ENCODE measurements at regions not wholly inside any gene's neighbourhood (a gene's known extent, or its start where the extent isn't known, plus 50 kb on each side); places are given as distances from the start of the nearest gene placed in this dataset.

DNA sequence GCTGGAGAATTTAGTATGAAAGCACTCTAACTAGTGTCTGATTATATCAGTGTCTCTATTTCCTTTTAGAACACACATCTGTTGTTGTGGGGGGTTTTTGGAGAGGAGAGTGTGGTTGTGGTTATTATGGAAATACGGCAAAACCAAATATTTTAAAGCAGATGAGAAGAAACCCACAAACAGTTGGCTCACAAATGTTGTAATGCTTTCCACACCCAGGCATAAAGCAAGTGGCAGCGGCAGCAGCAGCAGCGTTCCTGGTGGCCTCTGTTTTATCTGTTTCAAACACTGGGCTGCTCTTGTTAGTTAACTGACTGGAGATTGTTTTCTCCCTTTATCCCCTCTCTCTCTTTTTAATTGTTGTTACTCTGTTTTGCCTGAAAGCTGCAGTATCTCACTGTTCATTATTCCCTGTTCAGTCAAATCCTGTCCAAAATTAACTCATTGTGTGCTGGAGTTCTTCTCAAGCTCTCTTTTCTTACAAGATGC lies 1045.5 kb upstream of the NR2F2 start:
- TF ChIP-seq PAX5 (IDR thresholded peaks at IDR 0.05; ENCODE audit: insufficient read depth, low read length, severe bottlenecking) (no peak), TAF1 (IDR thresholded peaks at IDR 0.05; ENCODE audit: low read depth, low read length) (no peak), POLR2A (IDR thresholded peaks at IDR 0.05; ENCODE audit: low read depth, low read length) (no peak), SPI1 (IDR thresholded peaks at IDR 0.05; ENCODE audit: low read depth, low read length) (no peak), POU2F2 (IDR thresholded peaks at IDR 0.05; ENCODE audit: low read depth, low read length) (no peak), POLR2AphosphoS5 (IDR thresholded peaks at IDR 0.05; ENCODE audit: low read depth, low read length) (no peak)
- FAIRE-seq (peak; percentile 26), DNase-seq (ENCODE audit: insufficient read length, low spot score) (no peak)

DNA sequence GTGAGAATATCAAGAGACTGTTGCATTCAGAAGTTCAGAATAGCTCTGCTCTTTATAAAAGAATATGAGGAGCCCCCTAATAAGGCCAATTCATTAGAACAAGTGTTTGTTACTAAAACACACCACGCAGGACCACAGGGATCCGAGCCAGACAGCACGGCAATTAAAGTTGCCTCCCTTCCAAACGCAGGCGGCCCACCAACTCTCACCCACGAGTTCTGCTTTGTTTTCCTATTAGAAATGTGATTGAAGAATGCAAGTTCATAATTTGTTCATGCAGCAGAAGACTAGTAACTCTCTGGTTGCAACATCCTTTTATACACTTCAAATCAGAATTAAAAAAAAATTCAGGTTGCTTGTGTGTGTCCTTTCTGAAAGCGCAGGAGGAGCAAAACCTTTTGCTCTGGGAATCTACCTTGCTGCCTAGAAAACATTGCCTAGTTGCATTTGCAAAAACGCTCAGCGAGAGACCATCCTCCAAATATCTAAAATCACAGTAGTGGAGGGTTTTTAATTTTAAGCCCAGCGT lies 1044.1 kb upstream of the NR2F2 start:
- FAIRE-seq: no peak
- TF ChIP-seq POLR2AphosphoS5 (IDR thresholded peaks at IDR 0.05; ENCODE audit: low read depth, low read length): no peak
- no peak for TF ChIP-seq POU2F2 (IDR thresholded peaks at IDR 0.05; ENCODE audit: low read depth, low read length)
- TF ChIP-seq POLR2A (IDR thresholded peaks at IDR 0.05; ENCODE audit: low read depth, low read length): no peak
- no peak for TF ChIP-seq SPI1 (IDR thresholded peaks at IDR 0.05; ENCODE audit: low read depth, low read length)
- TF ChIP-seq TAF1 (IDR thresholded peaks at IDR 0.05; ENCODE audit: low read depth, low read length): no peak
- TF ChIP-seq PAX5 (IDR thresholded peaks at IDR 0.05; ENCODE audit: insufficient read depth, low read length, severe bottlenecking): no peak
- no peak for DNase-seq (ENCODE audit: insufficient read length, low spot score)

GRCh38 chr15:95287720-95288103 lies 1042.8 kb upstream of the NR2F2 start:
- FAIRE-seq (no peak), DNase-seq (ENCODE audit: insufficient read length, low spot score) (no peak)
- TF ChIP-seq POU2F2 (IDR thresholded peaks at IDR 0.05; ENCODE audit: low read depth, low read length) (no peak), PAX5 (IDR thresholded peaks at IDR 0.05; ENCODE audit: insufficient read depth, low read length, severe bottlenecking) (no peak), SPI1 (IDR thresholded peaks at IDR 0.05; ENCODE audit: low read depth, low read length) (no peak), POLR2AphosphoS5 (IDR thresholded peaks at IDR 0.05; ENCODE audit: low read depth, low read length) (no peak), POLR2A (IDR thresholded peaks at IDR 0.05; ENCODE audit: low read depth, low read length) (no peak), TAF1 (IDR thresholded peaks at IDR 0.05; ENCODE audit: low read depth, low read length) (no peak)

DNA sequence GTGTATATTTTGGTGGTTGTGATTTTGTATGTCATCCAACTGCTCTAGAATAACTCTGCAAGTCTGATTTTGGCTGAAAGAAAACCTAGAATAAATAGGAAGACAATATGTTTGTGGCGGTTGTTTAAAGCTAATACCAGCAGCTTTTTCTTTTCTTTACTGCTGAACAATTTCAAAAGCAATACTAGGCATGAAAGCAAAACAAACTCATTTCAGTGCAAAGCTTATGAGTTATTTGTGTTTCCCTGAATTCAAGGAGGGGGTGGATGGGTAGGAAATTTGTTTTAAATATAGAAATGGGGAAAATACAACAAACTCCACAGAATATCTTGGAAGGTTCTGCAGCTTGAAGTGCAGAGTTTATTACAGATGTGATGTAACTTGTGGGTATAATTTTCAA lies 1041.9 kb upstream of the NR2F2 start:
- FAIRE-seq (no peak), DNase-seq (ENCODE audit: insufficient read length, low spot score) (no peak)
- no peak for TF ChIP-seq PAX5 (IDR thresholded peaks at IDR 0.05; ENCODE audit: insufficient read depth, low read length, severe bottlenecking)
- no peak for TF ChIP-seq TAF1 (IDR thresholded peaks at IDR 0.05; ENCODE audit: low read depth, low read length)
- TF ChIP-seq POLR2AphosphoS5 (IDR thresholded peaks at IDR 0.05; ENCODE audit: low read depth, low read length): no peak

- DNase-seq (ENCODE audit: insufficient read length, low spot score) (no peak), FAIRE-seq (no peak)
- TF ChIP-seq SPI1 (IDR thresholded peaks at IDR 0.05; ENCODE audit: low read depth, low read length) (no peak), PAX5 (IDR thresholded peaks at IDR 0.05; ENCODE audit: insufficient read depth, low read length, severe bottlenecking) (no peak), POLR2A (IDR thresholded peaks at IDR 0.05; ENCODE audit: low read depth, low read length) (no peak), TAF1 (IDR thresholded peaks at IDR 0.05; ENCODE audit: low read depth, low read length) (no peak), POLR2AphosphoS5 (IDR thresholded peaks at IDR 0.05; ENCODE audit: low read depth, low read length) (no peak), POU2F2 (IDR thresholded peaks at IDR 0.05; ENCODE audit: low read depth, low read length) (no peak)
Observed at GRCh38 chr15:95290176-95290974, 1040.1 kb upstream of the NR2F2 start.

- peak; percentile 6 for DNase-seq (ENCODE audit: insufficient read length, low spot score)
- TF ChIP-seq POU2F2 (IDR thresholded peaks at IDR 0.05; ENCODE audit: low read depth, low read length) (no peak), TAF1 (IDR thresholded peaks at IDR 0.05; ENCODE audit: low read depth, low read length) (no peak), POLR2AphosphoS5 (IDR thresholded peaks at IDR 0.05; ENCODE audit: low read depth, low read length) (no peak), PAX5 (IDR thresholded peaks at IDR 0.05; ENCODE audit: insufficient read depth, low read length, severe bottlenecking) (no peak), POLR2A (IDR thresholded peaks at IDR 0.05; ENCODE audit: low read depth, low read length) (no peak), SPI1 (IDR thresholded peaks at IDR 0.05; ENCODE audit: low read depth, low read length) (no peak)
- no peak for FAIRE-seq
Observed at GRCh38 chr15:95291898-95292472, 1038.5 kb upstream of the NR2F2 start.

DNA sequence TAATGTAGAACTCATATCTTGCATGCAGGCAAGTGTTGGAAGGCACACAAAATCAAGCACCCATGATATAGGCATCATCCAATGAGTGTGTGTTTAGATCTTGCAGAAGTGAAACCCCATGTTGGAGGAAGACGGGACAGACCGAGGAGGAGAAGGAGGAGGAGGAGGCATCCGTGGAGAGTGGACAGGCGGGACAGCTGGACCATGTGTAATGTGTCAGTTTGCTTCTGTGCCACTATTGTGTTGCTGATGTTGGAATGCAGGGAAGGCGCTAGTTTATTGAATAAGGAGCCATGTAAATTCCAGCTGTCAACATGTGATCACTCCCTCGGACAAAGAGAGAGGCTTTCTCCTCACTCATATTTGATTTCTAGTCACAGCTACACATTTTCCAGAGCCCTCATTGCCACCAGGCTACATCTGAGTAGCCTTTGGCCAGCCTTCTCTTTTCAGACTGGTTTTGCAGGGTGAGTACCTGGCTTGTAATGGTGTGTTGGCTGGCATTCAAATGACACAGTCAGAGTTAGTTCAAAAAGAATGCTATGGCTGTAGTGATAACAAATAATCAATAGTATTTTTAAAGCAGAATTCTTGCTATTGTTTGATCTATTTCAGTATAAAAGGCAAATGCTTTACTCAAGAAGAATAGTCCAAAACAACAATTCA lies 1037.6 kb upstream of the NR2F2 start:
- DNase-seq (ENCODE audit: insufficient read length, low spot score) (no peak), FAIRE-seq (no peak)

DNA sequence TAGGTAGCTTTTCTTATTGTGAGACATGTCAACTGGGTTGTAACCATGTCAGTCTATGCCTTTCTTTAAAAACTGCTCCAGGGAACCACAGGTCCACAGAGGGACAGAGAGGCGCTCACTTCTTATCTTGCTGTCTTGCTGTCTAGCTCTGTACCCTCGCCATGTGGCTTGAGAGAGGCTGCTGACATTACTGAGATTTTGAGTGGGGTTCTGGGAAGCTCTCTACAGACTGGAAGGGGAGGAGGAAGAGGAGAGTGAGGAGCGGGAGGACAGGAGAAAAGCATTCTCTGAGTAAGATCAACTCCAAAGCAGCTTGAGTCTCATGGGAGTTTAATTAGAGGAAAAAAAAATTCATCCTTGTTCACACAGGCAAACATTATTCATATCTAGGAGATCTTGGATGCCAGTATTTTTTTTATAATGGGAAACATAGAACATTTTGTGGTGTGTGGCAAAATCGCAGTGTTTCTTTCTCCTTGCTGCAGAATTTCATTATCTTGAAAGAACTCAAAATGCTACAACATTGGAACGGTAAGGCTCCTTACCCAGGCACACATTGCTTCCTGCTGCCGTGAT lies 1037.0 kb upstream of the NR2F2 start:
- TF ChIP-seq POLR2A (IDR thresholded peaks at IDR 0.05; ENCODE audit: low read depth, low read length) (no peak), SPI1 (IDR thresholded peaks at IDR 0.05; ENCODE audit: low read depth, low read length) (no peak), POU2F2 (IDR thresholded peaks at IDR 0.05; ENCODE audit: low read depth, low read length) (no peak), TAF1 (IDR thresholded peaks at IDR 0.05; ENCODE audit: low read depth, low read length) (no peak), POLR2AphosphoS5 (IDR thresholded peaks at IDR 0.05; ENCODE audit: low read depth, low read length) (no peak), PAX5 (IDR thresholded peaks at IDR 0.05; ENCODE audit: insufficient read depth, low read length, severe bottlenecking) (no peak)
- FAIRE-seq: no peak
- no peak for DNase-seq (ENCODE audit: insufficient read length, low spot score)

More for the DNA sequence above, 1037.6 kb upstream of the NR2F2 start:
- no peak for TF ChIP-seq POLR2AphosphoS5 (IDR thresholded peaks at IDR 0.05; ENCODE audit: low read depth, low read length)
- no peak for TF ChIP-seq POU2F2 (IDR thresholded peaks at IDR 0.05; ENCODE audit: low read depth, low read length)
- TF ChIP-seq POLR2A (IDR thresholded peaks at IDR 0.05; ENCODE audit: low read depth, low read length): no peak
- TF ChIP-seq SPI1 (IDR thresholded peaks at IDR 0.05; ENCODE audit: low read depth, low read length): no peak
- no peak for TF ChIP-seq PAX5 (IDR thresholded peaks at IDR 0.05; ENCODE audit: insufficient read depth, low read length, severe bottlenecking)
- TF ChIP-seq TAF1 (IDR thresholded peaks at IDR 0.05; ENCODE audit: low read depth, low read length): no peak

Data from GM12891 (cell line).